ENCODE measurements at regions not wholly inside any gene's neighbourhood (a gene's known extent, or its start where the extent isn't known, plus 50 kb on each side); places are given as distances from the start of the nearest gene placed in this dataset.
"Not testable (repeated sequence)": the region's sequence is repeated elsewhere in the genome, so short reads cannot be mapped to it uniquely, and the experiment has no call there.

GRCh38 chr7:96782686-96783298, 73.1 kb upstream of the SEM1 start:
- not testable (repeated sequence) for TF ChIP-seq CTCF (conservative IDR thresholded peaks at IDR 0.05; ENCODE audit: low read depth, low read length); EZH2 (IDR thresholded peaks at IDR 0.05; ENCODE audit: borderline replicate concordance, low read depth, low read length, poor library complexity, severe bottlenecking)
